ENCODE measurements at regions not wholly inside any gene's neighbourhood (a gene's known extent, or its start where the extent isn't known, plus 50 kb on each side); places are given as distances from the start of the nearest gene placed in this dataset.

- TF ChIP-seq CTCF (conservative IDR thresholded peaks at IDR 0.05; ENCODE audit: low read depth, low read length) (no peak), EZH2 (IDR thresholded peaks at IDR 0.05; ENCODE audit: borderline replicate concordance, low read depth, low read length, poor library complexity, severe bottlenecking) (no peak)
Observed at GRCh38 chr6:98118397-98119045, 715.9 kb upstream of the POU3F2 start.
